KBM-7 (cell line): ENCODE measurements at regions not wholly inside any gene's neighbourhood (a gene's known extent, or its start where the extent isn't known, plus 50 kb on each side); places are given as distances from the start of the nearest gene placed in this dataset.
A peak's percentile ranks its signal among the peaks of the same experiment; 100 is the strongest.

Experiments
- DNase-seq: peaks from one replicate; pipeline ENCODE4 v3.0.0-alpha.2; 2015
- in situ Hi-C: fragments of 300-500 bp; cut with MboI; formaldehyde crosslinking; loops from 2 replicates; pipeline ENCODE4 v1.14.3; 2020; ENCODE audit warnings: low sequenced_read_pairs, low pct_unique_long_range_greater_than_20kb, mixed read lengths

- in situ Hi-C loops, result no loop called here
- no peak for DNase-seq
Observed at GRCh38 chr6:164135511-164136132, 721.1 kb downstream of the QKI start.

- DNase-seq, result no peak
- in situ Hi-C loops, result no loop called here
Observed at GRCh38 chr6:164133095-164133494, 718.6 kb downstream of the QKI start.

- in situ Hi-C loops, result no loop called here
- DNase-seq, result no peak
Observed at GRCh38 chr6:164130585-164130984, 716.1 kb downstream of the QKI start.

GRCh38 chr6:164130151-164130550 lies 715.6 kb downstream of the QKI start:
- in situ Hi-C loops, result no loop called here
- no peak for DNase-seq

- in situ Hi-C loops, result no loop called here
- DNase-seq, result no peak
Observed at GRCh38 chr6:164129218-164129617, 714.7 kb downstream of the QKI start.

GRCh38 chr6:164128101-164128500 lies 713.6 kb downstream of the QKI start:
- in situ Hi-C loops, result no loop called here
- DNase-seq, result no peak

GRCh38 chr6:164124986-164125385 lies 710.5 kb downstream of the QKI start:
- in situ Hi-C loops, result no loop called here
- DNase-seq, result no peak

GRCh38 chr6:164124473-164124872 lies 710.0 kb downstream of the QKI start:
- no peak for DNase-seq
- in situ Hi-C loops, result no loop called here

GRCh38 chr6:164122109-164122508 lies 707.6 kb downstream of the QKI start:
- DNase-seq, result no peak
- in situ Hi-C loops, result no loop called here

- in situ Hi-C loops, result no loop called here
Observed at GRCh38 chr6:164121527-164121926, 707.0 kb downstream of the QKI start.

GRCh38 chr6:164114651-164115050 lies 700.1 kb downstream of the QKI start:
- DNase-seq, result no peak
- in situ Hi-C loops, result no loop called here

More at GRCh38 chr6:164121527-164121926, 707.0 kb downstream of the QKI start:
- DNase-seq, result no peak

- in situ Hi-C loops, result no loop called here
- DNase-seq, result no peak
Observed at GRCh38 chr6:164114051-164114450, 699.5 kb downstream of the QKI start.

GRCh38 chr6:164113637-164114036 lies 699.1 kb downstream of the QKI start:
- no peak for DNase-seq
- in situ Hi-C loops, result no loop called here

GRCh38 chr6:164109770-164110140 lies 695.2 kb downstream of the QKI start:
- in situ Hi-C loops, result no loop called here

GRCh38 chr6:164108869-164109769 lies 694.6 kb downstream of the QKI start:
- DNase-seq, result peak; percentile 69
- in situ Hi-C loops, result no loop called here

More at GRCh38 chr6:164109770-164110140, 695.2 kb downstream of the QKI start:
- no peak for DNase-seq

- in situ Hi-C loops, result no loop called here
- no peak for DNase-seq
Observed at GRCh38 chr6:164108092-164108491, 693.6 kb downstream of the QKI start.

- in situ Hi-C loops, result no loop called here
- no peak for DNase-seq
Observed at GRCh38 chr6:164107297-164107995, 692.9 kb downstream of the QKI start.

GRCh38 chr6:164106345-164106769 lies 691.8 kb downstream of the QKI start:
- in situ Hi-C loops, result no loop called here
- DNase-seq, result peak; percentile 12

GRCh38 chr6:164105705-164106104 lies 691.2 kb downstream of the QKI start:
- in situ Hi-C loops, result no loop called here
- no peak for DNase-seq

- in situ Hi-C loops, result no loop called here
- no peak for DNase-seq
Observed at GRCh38 chr6:164104432-164104831, 689.9 kb downstream of the QKI start.
